GM23338 (cell line): ENCODE measurements at regions not wholly inside any gene's neighbourhood (a gene's known extent, or its start where the extent isn't known, plus 50 kb on each side); places are given as distances from the start of the nearest gene placed in this dataset.

ENCODE experiments used
- ATAC-seq: fragments of 200-7000 bp; cut with Tn5 transposase; 3 replicates; pipeline ENCODE4 v1.9.1; 2020
- DNase-seq: peaks from one replicate; pipeline ENCODE4 v3.0.0-alpha.2; 2015; ENCODE audit warnings: low spot score
- H2AFZ ChIP-seq: fragments of 200-600 bp; sonication (generic); 2 replicates; pipeline ENCODE4 v1.8.0; 2016; ENCODE audit warnings: antibody characterized with exemption, mild to moderate bottlenecking, moderate library complexity
- H3F3A ChIP-seq: fragments of 200-600 bp; sonication (generic); replicated peaks from 2 replicates; pipeline ENCODE4 v1.8.0; 2017; ENCODE audit warnings: antibody characterized with exemption, mixed run types, low read depth
- H3K27ac ChIP-seq: fragments of 200-600 bp; sonication (generic); 2 replicates; pipeline ENCODE4 v1.6.1; 2016; ENCODE audit warnings: low read depth
- H3K27me3 ChIP-seq: fragments of 200-600 bp; sonication (generic); 2 replicates; pipeline ENCODE4 v1.8.0; 2016; ENCODE audit warnings: mild to moderate bottlenecking, mixed run types, moderate library complexity; ENCODE audit not compliant: insufficient read depth
- H3K36me3 ChIP-seq: fragments of 200-600 bp; sonication (generic); 2 replicates; pipeline ENCODE4 v1.8.0; 2016; ENCODE audit warnings: mild to moderate bottlenecking; ENCODE audit not compliant: insufficient read depth
- H3K4me1 ChIP-seq: fragments of 200-600 bp; sonication (generic); 2 replicates; pipeline ENCODE4 v1.8.0; 2016; ENCODE audit warnings: mild to moderate bottlenecking, moderate library complexity; ENCODE audit not compliant: insufficient read depth
- H3K4me2 ChIP-seq: fragments of 200-600 bp; sonication (generic); 2 replicates; pipeline ENCODE4 v1.7.1; 2017; ENCODE audit warnings: mixed run types
- H3K4me3 ChIP-seq: fragments of 200-600 bp; sonication (generic); 2 replicates; pipeline ENCODE4 v1.6.1; 2016; ENCODE audit warnings: mixed run types
- H3K79me2 ChIP-seq: fragments of 200-600 bp; sonication (generic); replicated peaks from 2 replicates; pipeline ENCODE4 v1.8.0; 2017; ENCODE audit warnings: mild to moderate bottlenecking; ENCODE audit not compliant: insufficient read depth
- H3K9me2 ChIP-seq: fragments of 200-600 bp; sonication (generic); 2 replicates; pipeline ENCODE4 v1.8.0; 2017; ENCODE audit not compliant: insufficient read depth
- H4K20me1 ChIP-seq: fragments of 200-600 bp; sonication (generic); replicated peaks from 2 replicates; pipeline ENCODE4 v1.8.0; 2017; ENCODE audit warnings: mild to moderate bottlenecking; ENCODE audit not compliant: insufficient read depth
- H3K27ac Mint-ChIP-seq: 2 replicates; pipeline ENCODE4 v1.8.0; 2020; ENCODE audit warnings: inconsistent platforms, mild to moderate bottlenecking, moderate library complexity, mixed read lengths
- H3K27me3 Mint-ChIP-seq: 3 replicates; pipeline ENCODE4 v1.8.0; 2022; ENCODE audit warnings: low read depth, mild to moderate bottlenecking, moderate library complexity, mixed read lengths, inconsistent platforms; ENCODE audit not compliant: insufficient read depth, poor library complexity
- H3K36me3 Mint-ChIP-seq: 3 replicates; pipeline ENCODE4 v1.8.0; 2021; ENCODE audit warnings: low read depth, mild to moderate bottlenecking, inconsistent platforms, moderate library complexity, mixed read lengths
- H3K4me1 Mint-ChIP-seq: 3 replicates; pipeline ENCODE4 v1.8.0; 2020; ENCODE audit warnings: mild to moderate bottlenecking, inconsistent platforms, mixed read lengths
- H3K4me3 Mint-ChIP-seq: 3 replicates; pipeline ENCODE4 v1.8.0; 2021; ENCODE audit warnings: moderate library complexity, mild to moderate bottlenecking, inconsistent platforms, mixed read lengths
- H3K9me3 Mint-ChIP-seq: 3 replicates; pipeline ENCODE4 v1.8.0; 2020; ENCODE audit warnings: moderate library complexity, mild to moderate bottlenecking, inconsistent platforms, mixed read lengths
- CREB1 ChIP-seq: fragments of 250-450 bp; sonication (Bioruptor Pico); IDR thresholded peaks from 2 replicates; pipeline ENCODE4 v1.5.0; 2020; ENCODE audit warnings: low read depth, mild to moderate bottlenecking, moderate library complexity
- CTCF ChIP-seq, 2 experiments: fragments of 200-600 bp in 1 of 2; sonication (generic) in 1 of 2; conservative IDR thresholded peaks; 2 replicates each; pipeline versions ENCODE4 v1.5.1 to v1.6.1; 2016 to 2017; ENCODE audit warnings: antibody characterized with exemption in 2 of 2, low read depth in 2 of 2, mild to moderate bottlenecking in 2 of 2, moderate library complexity in 1 of 2
- ETS1 ChIP-seq: IDR thresholded peaks from 2 replicates; pipeline ENCODE4 v1.6.1; 2016; ENCODE audit warnings: antibody characterized with exemption
- EZH2 ChIP-seq: fragments of 200-600 bp; sonication (generic); IDR thresholded peaks from one replicate; pipeline ENCODE4 v1.8.0; 2017; ENCODE audit warnings: antibody characterized with exemption, mild to moderate bottlenecking, low read depth; ENCODE audit not compliant: unreplicated experiment
- NANOG ChIP-seq: IDR thresholded peaks from 2 replicates; pipeline ENCODE4 v1.6.1; 2016; ENCODE audit warnings: antibody characterized with exemption, borderline replicate concordance
- POLR2AphosphoS5 ChIP-seq: IDR thresholded peaks from 2 replicates; pipeline ENCODE4 v1.6.1; 2016; ENCODE audit warnings: antibody characterized with exemption, low read depth
- ZNF462 ChIP-seq: fragments of 250-450 bp; sonication (Bioruptor Pico); IDR thresholded peaks from 2 replicates; pipeline ENCODE4 v1.5.0; 2020; ENCODE audit warnings: mild to moderate bottlenecking, moderate library complexity

- TF ChIP-seq ZNF462 (CRISPR knock-in tag) (no peak), ETS1 (no peak), EZH2 (no peak), CREB1 (CRISPR knock-in tag) (no peak), NANOG (no peak), POLR2AphosphoS5 (no peak)
These were observed 60.9 kb downstream of the HES1 start (continued) for GRCh38 chr3:194196876-194197275.

GRCh38 chr3:194197396-194197960 is 61.5 kb downstream of the HES1 start:
- no peak overlapping the region for H3K4me2 ChIP-seq
- Mint-ChIP-seq H3K27me3 (peaks cover 4% of the 10 kb centered on the region), H3K27ac (no peak overlapping the region)

More at GRCh38 chr3:194197396-194197960, 61.5 kb downstream of the HES1 start:
- Histone ChIP-seq H3K4me1 (no peaks in the 10 kb centered on the region), H3K9me2 (no peaks in the 10 kb centered on the region), H3K27ac (no peak overlapping the region), H3F3A (no peaks in the 10 kb centered on the region), H3K36me3 (no peaks in the 10 kb centered on the region; the same call in 1 of the 2 replicates), H3K4me3 (no peak overlapping the region), H2AFZ (no peak overlapping the region), H4K20me1 (no peaks in the 10 kb centered on the region), H3K79me2 (no peaks in the 10 kb centered on the region), H3K27me3 (peaks cover 5% of the 10 kb centered on the region; the same call in 1 of the 2 replicates)
- no peak for ATAC-seq
- Mint-ChIP-seq H3K36me3 (no peaks in the 10 kb centered on the region), H3K9me3 (no peaks in the 10 kb centered on the region), H3K4me1 (peaks cover 11% of the 10 kb centered on the region; the same call in 2 of the 3 replicates), H3K4me3 (no peak overlapping the region)
- DNase-seq: no peak
- 0 out of 4 replicates have a peak, but pooled peaks of 1 of the 2 experiments have one; percentile 19 for TF ChIP-seq CTCF (conservative IDR thresholded peaks at IDR 0.05; ENCODE audit: low read depth in 2 of 2)
- no peak for TF ChIP-seq EZH2
